ENCODE measurements at regions not wholly inside any gene's neighbourhood (a gene's known extent, or its start where the extent isn't known, plus 50 kb on each side); places are given as distances from the start of the nearest gene placed in this dataset.

- H3K4ac ChIP-seq (ENCODE audit: low read depth in 1 of 2, low read length in 2 of 2) = no peak overlapping the region
- H3K27me3 ChIP-seq (ENCODE audit: control insufficient read depth in 1 of 2, insufficient read depth in 1 of 2, low read length in 2 of 2) = peaks cover 44 to 61% of the 10 kb centered on the region in 2 experiments
- no peak overlapping the region for H3K23ac ChIP-seq (ENCODE audit: low read length in 2 of 2)
- H2BK5ac ChIP-seq (ENCODE audit: low read depth, low read length, poor library complexity, severe bottlenecking) = no peak overlapping the region
- H3K36me3 ChIP-seq (ENCODE audit: control insufficient read depth in 1 of 2, insufficient read depth in 2 of 2, low read depth in 1 of 2, low read length in 2 of 2) = no peaks in the 10 kb centered on the region
- no peak overlapping the region for H2AFZ ChIP-seq (ENCODE audit: low read depth, low read length)
- H3K9me3 ChIP-seq (ENCODE audit: control insufficient read depth, low read length) = no peaks in the 10 kb centered on the region
- DNase-seq = no peak
- 14% methylated on average over 11 of the region's 37 CpGs for whole genome bisulfite sequencing
- H2BK15ac ChIP-seq (ENCODE audit: low read depth, poor library complexity, severe bottlenecking) = no peak overlapping the region
- H3K27ac ChIP-seq (ENCODE audit: low read length, poor library complexity, severe bottlenecking) = no peak overlapping the region
- no peak overlapping the region for H4K8ac ChIP-seq (ENCODE audit: low read length)
- H3K4me2 ChIP-seq (ENCODE audit: low read length, poor library complexity, severe bottlenecking) = peak overlapping the region; percentile 98
- H2AK5ac ChIP-seq (ENCODE audit: low read length, severe bottlenecking) = no peak overlapping the region
- no peak overlapping the region for H3K14ac ChIP-seq (ENCODE audit: low read length in 2 of 2)
- no peak overlapping the region for H2BK120ac ChIP-seq (ENCODE audit: low read depth, low read length)
- no peak overlapping the region for H4K91ac ChIP-seq (ENCODE audit: low read length)
- no peak overlapping the region for H2BK12ac ChIP-seq (ENCODE audit: low read length in 2 of 2)
- H3K4me1 ChIP-seq (ENCODE audit: control insufficient read depth, insufficient read depth, low read depth, low read length) = peaks cover 19% of the 10 kb centered on the region
- H3K18ac ChIP-seq (ENCODE audit: low read depth in 1 of 2, low read length in 2 of 2) = no peak overlapping the region
- peak overlapping the region in 1 of 2 experiments; percentile 68 for H3K4me3 ChIP-seq (ENCODE audit: insufficient read depth in 1 of 2, low read depth in 1 of 2, low read length in 2 of 2)
- no peak overlapping the region for H3K9ac ChIP-seq (ENCODE audit: low read length)
- peaks cover 1% of the 10 kb centered on the region for H3K79me1 ChIP-seq (replicated peaks; ENCODE audit: low read length, poor library complexity, severe bottlenecking)
These were observed 252.7 kb downstream of the TJP1 start for GRCh38 chr15:29569533-29570092.

GRCh38 chr15:29568840-29569532, 253.3 kb downstream of the TJP1 start:
- 83% methylated on average over 7 of the region's 9 CpGs for WGBS
- Histone ChIP-seq H2BK120ac (ENCODE audit: low read depth, low read length) (no peak overlapping the region), H4K91ac (ENCODE audit: low read length) (no peak overlapping the region), H3K4ac (ENCODE audit: low read depth in 1 of 2, low read length in 2 of 2) (no peak overlapping the region), H4K8ac (ENCODE audit: low read length) (no peak overlapping the region), H3K4me3 (ENCODE audit: insufficient read depth in 1 of 2, low read depth in 1 of 2, low read length in 2 of 2) (no peak overlapping the region), H3K18ac (ENCODE audit: low read depth in 1 of 2, low read length in 2 of 2) (no peak overlapping the region), H3K14ac (ENCODE audit: low read length in 2 of 2) (no peak overlapping the region), H2BK12ac (ENCODE audit: low read length in 2 of 2) (no peak overlapping the region), H3K4me1 (ENCODE audit: control insufficient read depth, insufficient read depth, low read depth, low read length) (peaks cover 19% of the 10 kb centered on the region), H3K79me1 (replicated peaks; ENCODE audit: low read length, poor library complexity, severe bottlenecking) (peaks cover 3% of the 10 kb centered on the region), H3K36me3 (ENCODE audit: control insufficient read depth in 1 of 2, insufficient read depth in 2 of 2, low read depth in 1 of 2, low read length in 2 of 2) (no peaks in the 10 kb centered on the region), H2AK5ac (ENCODE audit: low read length, severe bottlenecking) (no peak overlapping the region), H2AFZ (ENCODE audit: low read depth, low read length) (no peak overlapping the region), H3K4me2 (ENCODE audit: low read length, poor library complexity, severe bottlenecking) (peak overlapping the region; percentile 28), H2BK15ac (ENCODE audit: low read depth, poor library complexity, severe bottlenecking) (no peak overlapping the region), H3K9me3 (ENCODE audit: control insufficient read depth, low read length) (no peaks in the 10 kb centered on the region), H3K27me3 (ENCODE audit: control insufficient read depth in 1 of 2, insufficient read depth in 1 of 2, low read length in 2 of 2) (peaks cover 43 to 57% of the 10 kb centered on the region in 2 experiments), H3K9ac (ENCODE audit: low read length) (no peak overlapping the region), H3K23ac (ENCODE audit: low read length in 2 of 2) (no peak overlapping the region), H2BK5ac (ENCODE audit: low read depth, low read length, poor library complexity, severe bottlenecking) (no peak overlapping the region), H3K27ac (ENCODE audit: low read length, poor library complexity, severe bottlenecking) (no peak overlapping the region)
- no peak for DNase-seq

- Histone ChIP-seq H3K23ac (ENCODE audit: low read length in 2 of 2) (no peak overlapping the region), H3K9me3 (ENCODE audit: control insufficient read depth, low read length) (no peaks in the 10 kb centered on the region), H3K4ac (ENCODE audit: low read depth in 1 of 2, low read length in 2 of 2) (no peak overlapping the region), H2AK5ac (ENCODE audit: low read length, severe bottlenecking) (peak overlapping the region; percentile 91), H3K36me3 (ENCODE audit: control insufficient read depth in 1 of 2, insufficient read depth in 2 of 2, low read depth in 1 of 2, low read length in 2 of 2) (no peaks in the 10 kb centered on the region), H3K4me1 (ENCODE audit: control insufficient read depth, insufficient read depth, low read depth, low read length) (peaks cover 19% of the 10 kb centered on the region), H3K79me1 (replicated peaks; ENCODE audit: low read length, poor library complexity, severe bottlenecking) (peaks cover 3% of the 10 kb centered on the region), H3K18ac (ENCODE audit: low read depth in 1 of 2, low read length in 2 of 2) (no peak overlapping the region), H2BK15ac (ENCODE audit: low read depth, poor library complexity, severe bottlenecking) (no peak overlapping the region), H3K27ac (ENCODE audit: low read length, poor library complexity, severe bottlenecking) (peak overlapping the region; percentile 63), H2BK5ac (ENCODE audit: low read depth, low read length, poor library complexity, severe bottlenecking) (no peak overlapping the region), H4K8ac (ENCODE audit: low read length) (no peak overlapping the region), H3K4me3 (ENCODE audit: insufficient read depth in 1 of 2, low read depth in 1 of 2, low read length in 2 of 2) (no peak overlapping the region), H3K4me2 (ENCODE audit: low read length, poor library complexity, severe bottlenecking) (no peak overlapping the region), H2BK12ac (ENCODE audit: low read length in 2 of 2) (no peak overlapping the region), H2BK120ac (ENCODE audit: low read depth, low read length) (no peak overlapping the region), H3K27me3 (ENCODE audit: control insufficient read depth in 1 of 2, insufficient read depth in 1 of 2, low read length in 2 of 2) (peaks cover 27 to 40% of the 10 kb centered on the region in 2 experiments), H3K9ac (ENCODE audit: low read length) (no peak overlapping the region), H2AFZ (ENCODE audit: low read depth, low read length) (no peak overlapping the region), H3K14ac (ENCODE audit: low read length in 2 of 2) (no peak overlapping the region), H4K91ac (ENCODE audit: low read length) (no peak overlapping the region)
- no peak for DNase-seq
- WGBS = 60% methylated on average over 1 of the region's 1 CpG
These were observed 254.9 kb downstream of the TJP1 start for GRCh38 chr15:29567336-29567735.

GRCh38 chr15:29566914-29567313, 255.4 kb downstream of the TJP1 start:
- H2AFZ ChIP-seq (ENCODE audit: low read depth, low read length) = no peak overlapping the region
- H3K4me1 ChIP-seq (ENCODE audit: control insufficient read depth, insufficient read depth, low read depth, low read length) = peaks cover 19% of the 10 kb centered on the region
- H4K91ac ChIP-seq (ENCODE audit: low read length) = no peak overlapping the region
- no peak overlapping the region for H2BK120ac ChIP-seq (ENCODE audit: low read depth, low read length)
- no peak overlapping the region for H2BK5ac ChIP-seq (ENCODE audit: low read depth, low read length, poor library complexity, severe bottlenecking)
- H3K4ac ChIP-seq (ENCODE audit: low read depth in 1 of 2, low read length in 2 of 2) = no peak overlapping the region
- 74% methylated on average over 3 of the region's 3 CpGs for WGBS
- H3K36me3 ChIP-seq (ENCODE audit: control insufficient read depth in 1 of 2, insufficient read depth in 2 of 2, low read depth in 1 of 2, low read length in 2 of 2) = no peaks in the 10 kb centered on the region
- no peak overlapping the region for H3K18ac ChIP-seq (ENCODE audit: low read depth in 1 of 2, low read length in 2 of 2)
- no peak for DNase-seq
- H3K14ac ChIP-seq (ENCODE audit: low read length in 2 of 2) = no peak overlapping the region
- H3K9me3 ChIP-seq (ENCODE audit: control insufficient read depth, low read length) = no peaks in the 10 kb centered on the region
- H2BK12ac ChIP-seq (ENCODE audit: low read length in 2 of 2) = no peak overlapping the region
- no peak overlapping the region for H3K4me3 ChIP-seq (ENCODE audit: insufficient read depth in 1 of 2, low read depth in 1 of 2, low read length in 2 of 2)
- H3K4me2 ChIP-seq (ENCODE audit: low read length, poor library complexity, severe bottlenecking) = no peak overlapping the region
- no peak overlapping the region for H4K8ac ChIP-seq (ENCODE audit: low read length)
- peaks cover 23 to 36% of the 10 kb centered on the region in 2 experiments for H3K27me3 ChIP-seq (ENCODE audit: control insufficient read depth in 1 of 2, insufficient read depth in 1 of 2, low read length in 2 of 2)
- H3K79me1 ChIP-seq (replicated peaks; ENCODE audit: low read length, poor library complexity, severe bottlenecking) = peaks cover 3% of the 10 kb centered on the region
- peak overlapping the region; percentile 63 for H3K27ac ChIP-seq (ENCODE audit: low read length, poor library complexity, severe bottlenecking)
- H2BK15ac ChIP-seq (ENCODE audit: low read depth, poor library complexity, severe bottlenecking) = no peak overlapping the region
- no peak overlapping the region for H3K9ac ChIP-seq (ENCODE audit: low read length)
- H3K23ac ChIP-seq (ENCODE audit: low read length in 2 of 2) = no peak overlapping the region
- H2AK5ac ChIP-seq (ENCODE audit: low read length, severe bottlenecking) = no peak overlapping the region

Measured in mesenchymal stem cell (in vitro differentiated cells and primary cell).